ENCODE measurements at regions not wholly inside any gene's neighbourhood (a gene's known extent, or its start where the extent isn't known, plus 50 kb on each side); places are given as distances from the start of the nearest gene placed in this dataset.

DNA sequence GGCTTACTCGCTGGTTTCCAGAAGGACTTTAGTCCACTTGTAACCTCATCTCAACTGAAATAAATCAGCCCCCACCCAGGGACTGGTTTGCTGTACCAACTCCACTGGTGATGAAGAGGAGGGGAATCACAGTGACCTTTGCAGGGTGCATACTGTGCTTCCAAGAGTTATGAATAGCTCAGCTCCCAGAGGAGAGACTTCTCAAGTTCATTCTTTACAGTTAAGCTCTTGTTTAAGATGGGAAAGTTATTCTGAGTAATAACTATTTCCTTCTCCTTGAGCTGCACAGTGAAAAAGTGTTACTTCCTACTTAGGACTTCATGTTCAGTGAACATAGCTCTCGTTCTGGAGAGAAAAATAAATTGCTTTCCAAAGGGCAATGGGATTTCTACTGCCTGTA, 166.5 kb upstream of the ECI2 start:
- TF ChIP-seq FOXA1 (IDR thresholded peaks at IDR 0.05) = no peak
- no peak for TF ChIP-seq L3MBTL2 (conservative IDR thresholded peaks at IDR 0.05)
- TF ChIP-seq TARDBP (IDR thresholded peaks at IDR 0.05) = no peak
- no peak for TF ChIP-seq NFRKB (IDR thresholded peaks at IDR 0.05)
- no peak for TF ChIP-seq HDGF (IDR thresholded peaks at IDR 0.05; ENCODE audit: borderline replicate concordance)
- TF ChIP-seq SP1 (IDR thresholded peaks at IDR 0.05) = no peak
- TF ChIP-seq ELF4 (IDR thresholded peaks at IDR 0.05) = no peak
- TF ChIP-seq ZNF384 (IDR thresholded peaks at IDR 0.05) = no peak
- no peak for TF ChIP-seq CTBP1 (IDR thresholded peaks at IDR 0.05; ENCODE audit: borderline replicate concordance)
- TF ChIP-seq SUZ12 (IDR thresholded peaks at IDR 0.05) = no peak
- no peak for TF ChIP-seq FOXK2 (IDR thresholded peaks at IDR 0.05)
- no peak for TF ChIP-seq BHLHE40 (IDR thresholded peaks at IDR 0.05; ENCODE audit: borderline replicate concordance)
- TF ChIP-seq LEF1 (IDR thresholded peaks at IDR 0.05; ENCODE audit: borderline replicate concordance) = no peak
- TF ChIP-seq, protein P1, sequence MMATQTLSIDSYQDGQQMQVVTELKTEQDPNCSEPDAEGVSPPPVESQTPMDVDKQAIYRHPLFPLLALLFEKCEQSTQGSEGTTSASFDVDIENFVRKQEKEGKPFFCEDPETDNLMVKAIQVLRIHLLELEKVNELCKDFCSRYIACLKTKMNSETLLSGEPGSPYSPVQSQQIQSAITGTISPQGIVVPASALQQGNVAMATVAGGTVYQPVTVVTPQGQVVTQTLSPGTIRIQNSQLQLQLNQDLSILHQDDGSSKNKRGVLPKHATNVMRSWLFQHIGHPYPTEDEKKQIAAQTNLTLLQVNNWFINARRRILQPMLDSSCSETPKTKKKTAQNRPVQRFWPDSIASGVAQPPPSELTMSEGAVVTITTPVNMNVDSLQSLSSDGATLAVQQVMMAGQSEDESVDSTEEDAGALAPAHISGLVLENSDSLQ (IDR thresholded peaks at IDR 0.05) = no peak
- no peak for TF ChIP-seq FOXM1 (IDR thresholded peaks at IDR 0.05; ENCODE audit: borderline replicate concordance)
- TF ChIP-seq ARNT (IDR thresholded peaks at IDR 0.05) = no peak
- no peak for DNase-seq (ENCODE audit: extremely low spot score)
- CTCF ChIA-PET = no interaction called here
- POLR2A ChIA-PET = no interaction called here

DNA sequence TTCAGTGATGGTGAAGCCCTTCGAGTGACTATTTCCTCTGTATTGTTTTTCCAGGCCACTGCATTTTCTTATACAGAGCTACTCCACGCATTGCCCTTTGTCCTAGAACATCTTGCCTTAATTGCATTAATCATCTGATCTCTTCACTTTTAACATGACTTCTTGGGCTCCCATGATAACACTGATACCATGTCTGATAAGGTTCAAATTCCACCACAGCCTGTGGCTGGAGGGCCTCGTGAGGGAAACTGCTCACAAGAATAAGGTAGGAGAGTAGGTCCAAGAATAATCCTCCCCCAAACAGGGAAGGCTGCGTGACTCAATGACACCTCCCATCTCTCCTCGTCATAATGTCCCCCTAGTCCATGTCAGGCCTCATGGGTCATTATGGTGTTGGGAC, 165.5 kb upstream of the ECI2 start:
- no peak for DNase-seq (ENCODE audit: extremely low spot score)
- TF ChIP-seq LEF1 (IDR thresholded peaks at IDR 0.05; ENCODE audit: borderline replicate concordance) (no peak), FOXK2 (IDR thresholded peaks at IDR 0.05) (no peak), CTBP1 (IDR thresholded peaks at IDR 0.05; ENCODE audit: borderline replicate concordance) (no peak), BHLHE40 (IDR thresholded peaks at IDR 0.05; ENCODE audit: borderline replicate concordance) (no peak), FOXM1 (IDR thresholded peaks at IDR 0.05; ENCODE audit: borderline replicate concordance) (no peak), FOXA1 (IDR thresholded peaks at IDR 0.05) (no peak), NFRKB (IDR thresholded peaks at IDR 0.05) (no peak), ARNT (IDR thresholded peaks at IDR 0.05) (no peak), ELF4 (IDR thresholded peaks at IDR 0.05) (no peak), HDGF (IDR thresholded peaks at IDR 0.05; ENCODE audit: borderline replicate concordance) (no peak)
- TF ChIP-seq, protein P1 (IDR thresholded peaks at IDR 0.05) = no peak
- ChIA-PET POLR2A (no interaction called here), CTCF (no interaction called here)

DNA sequence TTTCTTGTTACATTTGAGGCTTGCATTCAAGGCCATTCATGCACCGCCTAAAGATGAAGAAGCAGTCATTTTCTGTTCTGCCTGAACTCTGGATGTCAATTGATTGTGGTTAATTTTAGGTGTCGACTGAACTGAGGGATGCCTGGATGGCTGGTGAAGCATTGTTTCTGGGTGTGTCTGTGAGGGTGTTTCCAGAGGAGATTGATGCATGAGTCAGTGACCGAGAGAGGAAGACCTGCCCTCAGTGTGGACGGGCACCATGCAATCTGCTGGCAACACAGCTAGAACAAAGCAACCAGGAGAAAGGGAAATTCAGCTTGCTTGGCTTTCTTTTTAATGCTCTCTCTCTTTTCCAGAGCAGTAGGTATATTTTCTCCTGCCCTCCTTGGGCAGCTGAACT, 164.1 kb upstream of the ECI2 start:
- ChIA-PET CTCF (no interaction called here), POLR2A (no interaction called here)
- TF ChIP-seq L3MBTL2 (conservative IDR thresholded peaks at IDR 0.05) (no peak), ELF4 (IDR thresholded peaks at IDR 0.05) (no peak), NFRKB (IDR thresholded peaks at IDR 0.05) (no peak), CTBP1 (IDR thresholded peaks at IDR 0.05; ENCODE audit: borderline replicate concordance) (no peak), SUZ12 (IDR thresholded peaks at IDR 0.05) (no peak), FOXA1 (IDR thresholded peaks at IDR 0.05) (no peak)
- no peak for DNase-seq (ENCODE audit: extremely low spot score)

- CTCF ChIA-PET = interaction anchor here (0.6 kb wide), 1 partner anchor 182 kb away, joined by 4 read pairs; no protein-coding TSS in a partner anchor
- TF ChIP-seq FOXA1 (IDR thresholded peaks at IDR 0.05) (no peak), SUZ12 (IDR thresholded peaks at IDR 0.05) (no peak), TARDBP (IDR thresholded peaks at IDR 0.05) (no peak), NFRKB (IDR thresholded peaks at IDR 0.05) (no peak), L3MBTL2 (conservative IDR thresholded peaks at IDR 0.05) (no peak), LEF1 (IDR thresholded peaks at IDR 0.05; ENCODE audit: borderline replicate concordance) (no peak), FOXK2 (IDR thresholded peaks at IDR 0.05) (no peak), BHLHE40 (IDR thresholded peaks at IDR 0.05; ENCODE audit: borderline replicate concordance) (no peak), SP1 (IDR thresholded peaks at IDR 0.05) (no peak), ZNF384 (IDR thresholded peaks at IDR 0.05) (no peak), CTBP1 (IDR thresholded peaks at IDR 0.05; ENCODE audit: borderline replicate concordance) (no peak), FOXM1 (IDR thresholded peaks at IDR 0.05; ENCODE audit: borderline replicate concordance) (no peak), HDGF (IDR thresholded peaks at IDR 0.05; ENCODE audit: borderline replicate concordance) (no peak), ARNT (IDR thresholded peaks at IDR 0.05) (no peak), ELF4 (IDR thresholded peaks at IDR 0.05) (no peak)
- TF ChIP-seq, protein P1 (IDR thresholded peaks at IDR 0.05) = no peak
- no peak for DNase-seq (ENCODE audit: extremely low spot score)
- POLR2A ChIA-PET = no interaction called here
Measured at GRCh38 chr6:4297348-4297747, 162.0 kb upstream of the ECI2 start.

DNA sequence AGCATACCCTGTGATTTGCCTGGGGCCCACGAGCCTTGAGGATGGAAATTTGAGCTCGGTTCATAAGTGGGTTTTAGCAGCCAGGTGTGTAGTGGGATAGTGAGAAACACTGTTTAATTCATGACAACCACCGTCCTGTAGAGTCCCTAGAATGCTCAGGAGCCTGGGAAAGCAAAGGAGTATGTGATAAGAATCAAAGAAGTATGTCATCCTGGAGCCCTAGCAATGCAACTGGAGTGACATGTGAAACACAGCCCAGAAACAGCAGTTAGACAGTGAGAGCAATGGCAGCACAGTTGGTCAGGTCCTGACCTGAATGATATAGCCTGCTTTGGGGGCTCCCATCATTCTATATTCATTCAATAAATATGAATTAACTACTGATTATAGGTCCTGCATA, 161.2 kb upstream of the ECI2 start:
- TF ChIP-seq CTBP1 (IDR thresholded peaks at IDR 0.05; ENCODE audit: borderline replicate concordance) (no peak), SUZ12 (IDR thresholded peaks at IDR 0.05) (no peak), L3MBTL2 (conservative IDR thresholded peaks at IDR 0.05) (no peak), BHLHE40 (IDR thresholded peaks at IDR 0.05; ENCODE audit: borderline replicate concordance) (no peak), HDGF (IDR thresholded peaks at IDR 0.05; ENCODE audit: borderline replicate concordance) (no peak), FOXA1 (IDR thresholded peaks at IDR 0.05) (no peak), ZNF384 (IDR thresholded peaks at IDR 0.05) (no peak), ELF4 (IDR thresholded peaks at IDR 0.05) (no peak), NFRKB (IDR thresholded peaks at IDR 0.05) (no peak), FOXK2 (IDR thresholded peaks at IDR 0.05) (no peak), LEF1 (IDR thresholded peaks at IDR 0.05; ENCODE audit: borderline replicate concordance) (no peak)
- TF ChIP-seq, protein P1 (IDR thresholded peaks at IDR 0.05) = no peak
- ChIA-PET CTCF (no interaction called here), POLR2A (no interaction called here)
- DNase-seq (ENCODE audit: extremely low spot score) = no peak

DNA sequence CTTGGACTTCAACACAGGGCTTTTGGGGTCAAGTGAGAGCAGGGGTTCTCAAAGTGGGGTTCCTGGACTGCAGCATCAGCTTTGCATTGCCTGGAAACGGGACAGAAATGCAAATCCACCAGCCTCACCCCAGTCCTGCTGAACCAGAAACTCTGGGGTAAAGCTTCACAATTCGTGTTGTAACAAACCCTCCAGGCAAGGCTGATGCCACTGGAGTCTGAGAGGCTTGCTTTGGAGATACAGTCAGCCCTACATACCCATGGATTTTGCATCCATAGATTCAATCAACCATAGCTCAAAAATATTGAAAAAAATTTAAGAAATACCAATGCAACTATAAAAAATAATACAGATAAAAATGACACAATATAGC, 160.4 kb upstream of the ECI2 start:
- no peak for DNase-seq (ENCODE audit: extremely low spot score)
- TF ChIP-seq LEF1 (IDR thresholded peaks at IDR 0.05; ENCODE audit: borderline replicate concordance) (no peak), FOXK2 (IDR thresholded peaks at IDR 0.05) (no peak), SP1 (IDR thresholded peaks at IDR 0.05) (no peak), HDGF (IDR thresholded peaks at IDR 0.05; ENCODE audit: borderline replicate concordance) (no peak), ARNT (IDR thresholded peaks at IDR 0.05) (no peak), ZNF384 (IDR thresholded peaks at IDR 0.05) (no peak), FOXM1 (IDR thresholded peaks at IDR 0.05; ENCODE audit: borderline replicate concordance) (no peak), CTBP1 (IDR thresholded peaks at IDR 0.05; ENCODE audit: borderline replicate concordance) (no peak), TARDBP (IDR thresholded peaks at IDR 0.05) (no peak), ELF4 (IDR thresholded peaks at IDR 0.05) (no peak), BHLHE40 (IDR thresholded peaks at IDR 0.05; ENCODE audit: borderline replicate concordance) (no peak), L3MBTL2 (conservative IDR thresholded peaks at IDR 0.05) (no peak)
- POLR2A ChIA-PET = no interaction called here
- CTCF ChIA-PET = no interaction called here

Measured in HEK293T (cell line).